Esophagus muscularis mucosa (tissue), 4 donors: ENCODE measurements at regions not wholly inside any gene's neighbourhood (a gene's known extent, or its start where the extent isn't known, plus 50 kb on each side); places are given as distances from the start of the nearest gene placed in this dataset.

ENCODE experiments used
- DNase-seq: peaks from one replicate; pipeline ENCODE4 v3.0.0-alpha.2; 2017; ENCODE audit errors: extremely low spot score
- H3K27ac ChIP-seq, 4 donors: fragments of 200-600 bp; sonication (generic); replicated peaks in 1 of 4; 1 replicate in 3 of 4; 2 replicates in 1 of 4; pipeline ENCODE4 v1.5.1; 2016 to 2019; ENCODE audit warnings: mild to moderate bottlenecking in 1 of 4
- H3K27me3 ChIP-seq, 4 donors: fragments of 200-600 bp; sonication (generic); one replicate each; pipeline versions ENCODE4 v1.5.1 to v1.6.0; 2016 to 2019
- H3K36me3 ChIP-seq, 4 donors: fragments of 200-600 bp; sonication (generic); one replicate each; pipeline ENCODE4 v1.5.1; 2016 to 2019
- H3K4me1 ChIP-seq, 4 donors: fragments of 200-600 bp; sonication (generic); one replicate each; pipeline ENCODE4 v1.5.1; 2016 to 2019
- H3K4me3 ChIP-seq, 4 donors: fragments of 200-600 bp; sonication (generic); 1 replicate in 2 of 4; 2 replicates in 2 of 4; pipeline ENCODE4 v1.5.1; 2016 to 2019; ENCODE audit warnings: mild to moderate bottlenecking in 4 of 4, moderate library complexity in 1 of 4
- H3K9me3 ChIP-seq, 4 donors: fragments of 200-600 bp; sonication (generic); 1 replicate in 3 of 4; 2 replicates in 1 of 4; pipeline ENCODE4 v1.5.1; 2016 to 2019
- CTCF ChIP-seq, 3 experiments: fragments of 200-600 bp in 2 of 3; fragments of 450-650 bp in 1 of 3; sonication (generic) in 2 of 3; IDR thresholded peaks; one replicate each; pipeline ENCODE4 v1.5.1; 2017 to 2019; ENCODE audit warnings: antibody characterized with exemption in 3 of 3, mild to moderate bottlenecking in 2 of 3, moderate library complexity in 1 of 3
- EP300 ChIP-seq: sonication (generic); formaldehyde crosslinking; IDR thresholded peaks from one replicate; pipeline ENCODE4 v1.6.1; 2017; ENCODE audit warnings: antibody characterized with exemption
- POLR2A ChIP-seq: fragments of 450-650 bp; IDR thresholded peaks from one replicate; pipeline ENCODE4 v1.6.1; 2017; ENCODE audit warnings: antibody characterized with exemption, moderate library complexity, mild to moderate bottlenecking, low read depth
- POLR2AphosphoS5 ChIP-seq, 2 donors: sonication (generic); formaldehyde crosslinking; IDR thresholded peaks; one replicate each; pipeline ENCODE4 v1.6.1; 2017; ENCODE audit warnings: antibody characterized with exemption in 2 of 2
- WGBS: methylation state at CpG from one replicate; pipeline ENCODE4 v1.1.5; 2018; 5-methylcytosine and 5-hydroxymethylcytosine counted together
- intact Hi-C: fragments of 100-400 bp; cut with DNase I; formaldehyde crosslinking; loops from one replicate; pipeline ENCODE4 v1.15.1; 2023

- Histone ChIP-seq H3K36me3 (no peaks in the 10 kb centered on the region), H3K9me3 (no peaks in the 10 kb centered on the region), H3K27ac (no peak overlapping the region), H3K27me3 (no peaks in the 10 kb centered on the region), H3K4me3 (no peak overlapping the region), H3K4me1 (no peaks in the 10 kb centered on the region)
- TF ChIP-seq POLR2AphosphoS5 (IDR thresholded peaks at IDR 0.05) (no peak), EP300 (no peak), CTCF (IDR thresholded peaks at IDR 0.05) (no peak), POLR2A (no peak)
- intact Hi-C loops = no loop called here
- no peak for DNase-seq
- WGBS = 60% methylated on average over 2 of the region's 2 CpGs
These were observed 450.0 kb downstream of the IPMK start for GRCh38 chr10:57817741-57818140.

GRCh38 chr10:57815949-57816348 lies 451.7 kb downstream of the IPMK start:
- no peak for DNase-seq
- WGBS = 100% methylated on average over 1 of the region's 4 CpGs
- no peak overlapping the region for H3K4me3 ChIP-seq
- no peak overlapping the region for H3K27ac ChIP-seq
- no peaks in the 10 kb centered on the region for H3K9me3 ChIP-seq
- H3K27me3 ChIP-seq = no peaks in the 10 kb centered on the region
- TF ChIP-seq POLR2AphosphoS5 (IDR thresholded peaks at IDR 0.05) = no peak
- no peak for TF ChIP-seq POLR2A
- no peak for TF ChIP-seq CTCF (IDR thresholded peaks at IDR 0.05)
- no peak for TF ChIP-seq EP300
- intact Hi-C loops = no loop called here
- no peaks in the 10 kb centered on the region for H3K36me3 ChIP-seq
- H3K4me1 ChIP-seq = no peaks in the 10 kb centered on the region

GRCh38 chr10:57809961-57810360 lies 457.7 kb downstream of the IPMK start:
- Histone ChIP-seq H3K36me3 (no peaks in the 10 kb centered on the region), H3K4me1 (no peaks in the 10 kb centered on the region), H3K27ac (no peak overlapping the region), H3K9me3 (peaks cover 0 to 9% (median 6%) of the 10 kb centered on the region in 4 donors), H3K27me3 (no peaks in the 10 kb centered on the region), H3K4me3 (no peak overlapping the region)
- DNase-seq = no peak
- intact Hi-C loops = no loop called here
- WGBS = 94% methylated on average over 1 of the region's 1 CpG
- TF ChIP-seq POLR2AphosphoS5 (IDR thresholded peaks at IDR 0.05) = no peak
- TF ChIP-seq CTCF (IDR thresholded peaks at IDR 0.05) = no peak
- no peak for TF ChIP-seq POLR2A
- TF ChIP-seq EP300 = no peak

GRCh38 chr10:57807906-57808305 lies 459.8 kb downstream of the IPMK start:
- TF ChIP-seq POLR2AphosphoS5 (IDR thresholded peaks at IDR 0.05) = no peak
- no peak for TF ChIP-seq CTCF (IDR thresholded peaks at IDR 0.05)
- TF ChIP-seq EP300 = no peak
- TF ChIP-seq POLR2A = no peak
- intact Hi-C loops = no loop called here
- WGBS = 82% methylated on average over 5 of the region's 5 CpGs

DNA sequence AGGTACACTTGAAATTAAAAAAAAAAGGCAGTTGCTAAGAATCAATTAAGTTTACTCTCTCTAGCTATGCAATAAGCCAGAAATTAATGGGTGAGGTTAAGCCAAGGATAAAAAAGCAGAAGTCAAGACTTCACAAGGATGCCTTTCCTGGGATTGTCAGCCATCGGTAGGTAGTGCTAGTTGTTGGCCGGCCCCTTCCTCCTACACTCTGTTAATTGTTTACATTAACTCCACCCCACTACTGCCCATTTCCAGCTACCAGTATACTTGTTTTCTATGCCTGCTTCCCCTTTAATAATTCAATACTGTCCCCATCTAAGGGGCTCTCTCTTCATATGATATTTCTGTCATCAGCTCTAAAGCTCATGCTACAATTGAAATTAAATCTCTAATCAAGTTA lies 461.0 kb downstream of the IPMK start:
- DNase-seq = no peak
- H3K9me3 ChIP-seq = peaks cover 0 to 9% (median 6%) of the 10 kb centered on the region in 4 donors
- H3K4me3 ChIP-seq = no peak overlapping the region
- no peak overlapping the region for H3K27ac ChIP-seq
- WGBS = 67% methylated on average over 2 of the region's 2 CpGs
- no peaks in the 10 kb centered on the region for H3K27me3 ChIP-seq
- H3K4me1 ChIP-seq = no peaks in the 10 kb centered on the region
- TF ChIP-seq POLR2A (no peak), EP300 (no peak), POLR2AphosphoS5 (IDR thresholded peaks at IDR 0.05) (no peak), CTCF (IDR thresholded peaks at IDR 0.05) (no peak)
- intact Hi-C loops = no loop called here
- no peaks in the 10 kb centered on the region for H3K36me3 ChIP-seq

More at GRCh38 chr10:57807906-57808305, 459.8 kb downstream of the IPMK start:
- Histone ChIP-seq H3K9me3 (peaks cover 0 to 9% (median 6%) of the 10 kb centered on the region in 4 donors), H3K4me3 (no peak overlapping the region), H3K27me3 (no peaks in the 10 kb centered on the region), H3K36me3 (no peaks in the 10 kb centered on the region), H3K27ac (no peak overlapping the region), H3K4me1 (no peaks in the 10 kb centered on the region)
- DNase-seq = no peak
